ENCODE measurements at regions not wholly inside any gene's neighbourhood (a gene's known extent, or its start where the extent isn't known, plus 50 kb on each side); places are given as distances from the start of the nearest gene placed in this dataset.
A peak's percentile ranks its signal among the peaks of the same experiment; 100 is the strongest.

DNA sequence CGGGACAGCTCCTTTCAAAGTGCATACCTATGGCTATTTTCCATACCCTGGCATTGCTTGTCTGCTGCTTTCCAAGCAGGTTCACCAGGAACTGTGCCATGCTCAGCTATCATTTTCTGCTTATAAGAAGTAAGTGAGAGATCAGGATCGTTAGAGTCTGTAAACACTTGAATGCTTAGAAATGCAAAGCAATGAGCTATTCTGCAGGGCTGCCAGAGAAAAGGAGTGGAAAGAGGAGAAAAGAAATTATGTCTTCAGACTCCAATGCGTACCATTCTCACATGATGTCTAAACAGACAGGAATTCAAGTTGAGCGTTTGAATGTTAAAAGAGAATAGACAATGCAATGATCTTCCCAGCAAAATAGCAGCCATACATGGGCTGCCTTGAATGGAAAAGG, 245.5 kb upstream of the SLC7A11 start:
- no peak overlapping the region for H3K9ac ChIP-seq (ENCODE audit: insufficient read depth in 1 of 2, low read length in 2 of 2)
- DNase-seq (peak in 2 of 3 donors; percentile 70 to 72), ATAC-seq (ENCODE audit: insufficient read depth, low FRiP score) (no peak)
- peaks cover 0 to 17% (median 3%) of the 10 kb centered on the region in 5 donors for H3K4me1 ChIP-seq (ENCODE audit: control insufficient read depth in 5 of 5, insufficient read depth in 5 of 5, low read length in 5 of 5)
- no peaks in the 10 kb centered on the region for H3K36me3 ChIP-seq (ENCODE audit: control insufficient read depth in 4 of 4, insufficient read depth in 4 of 4, low read length in 4 of 4)
- no peak overlapping the region for H3K27ac ChIP-seq (ENCODE audit: low read depth in 1 of 2, low read length in 1 of 2)
- no peak overlapping the region for H3K4me3 ChIP-seq
- TF ChIP-seq, protein P1, sequence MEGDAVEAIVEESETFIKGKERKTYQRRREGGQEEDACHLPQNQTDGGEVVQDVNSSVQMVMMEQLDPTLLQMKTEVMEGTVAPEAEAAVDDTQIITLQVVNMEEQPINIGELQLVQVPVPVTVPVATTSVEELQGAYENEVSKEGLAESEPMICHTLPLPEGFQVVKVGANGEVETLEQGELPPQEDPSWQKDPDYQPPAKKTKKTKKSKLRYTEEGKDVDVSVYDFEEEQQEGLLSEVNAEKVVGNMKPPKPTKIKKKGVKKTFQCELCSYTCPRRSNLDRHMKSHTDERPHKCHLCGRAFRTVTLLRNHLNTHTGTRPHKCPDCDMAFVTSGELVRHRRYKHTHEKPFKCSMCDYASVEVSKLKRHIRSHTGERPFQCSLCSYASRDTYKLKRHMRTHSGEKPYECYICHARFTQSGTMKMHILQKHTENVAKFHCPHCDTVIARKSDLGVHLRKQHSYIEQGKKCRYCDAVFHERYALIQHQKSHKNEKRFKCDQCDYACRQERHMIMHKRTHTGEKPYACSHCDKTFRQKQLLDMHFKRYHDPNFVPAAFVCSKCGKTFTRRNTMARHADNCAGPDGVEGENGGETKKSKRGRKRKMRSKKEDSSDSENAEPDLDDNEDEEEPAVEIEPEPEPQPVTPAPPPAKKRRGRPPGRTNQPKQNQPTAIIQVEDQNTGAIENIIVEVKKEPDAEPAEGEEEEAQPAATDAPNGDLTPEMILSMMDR (IDR thresholded peaks at IDR 0.05; ENCODE audit: control extremely low read depth, extremely low read depth): no peak
- H3K9me3 ChIP-seq (ENCODE audit: control insufficient read depth in 4 of 4, insufficient read depth in 3 of 4, low read length in 3 of 4): no peaks in the 10 kb centered on the region
- 61 to 75% methylated on average over 4 of the region's 4 CpGs for WGBS, 2 donors
- no peaks in the 10 kb centered on the region for H3K27me3 ChIP-seq (ENCODE audit: control insufficient read depth in 3 of 3, insufficient read depth in 3 of 3, low read length in 2 of 3)

DNA sequence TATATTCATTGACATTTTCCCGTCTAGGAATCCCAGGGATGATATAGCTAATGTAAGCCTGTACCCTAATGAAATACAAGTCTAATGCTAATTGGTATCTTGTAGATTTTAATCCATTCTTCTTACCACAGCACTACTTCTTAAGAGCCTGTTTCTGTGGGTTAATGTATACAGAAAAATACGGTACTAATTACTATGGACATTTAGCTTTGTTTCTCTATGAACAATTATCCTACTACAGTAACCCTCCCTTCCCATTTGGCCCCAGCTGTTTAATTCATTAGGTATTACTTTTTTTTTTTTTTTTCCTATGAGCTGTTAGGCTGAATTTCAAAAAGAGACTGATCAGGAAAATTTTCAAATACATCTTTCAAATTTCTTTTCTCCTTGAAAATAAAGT, 245.1 kb upstream of the SLC7A11 start:
- no peaks in the 10 kb centered on the region for H3K27me3 ChIP-seq (ENCODE audit: control insufficient read depth in 3 of 3, insufficient read depth in 3 of 3, low read length in 2 of 3)
- H3K4me1 ChIP-seq (ENCODE audit: control insufficient read depth in 5 of 5, insufficient read depth in 5 of 5, low read length in 5 of 5): peaks cover 0 to 17% (median 3%) of the 10 kb centered on the region in 5 donors
- TF ChIP-seq, protein P1 (IDR thresholded peaks at IDR 0.05; ENCODE audit: control extremely low read depth, extremely low read depth): no peak
- ATAC-seq (ENCODE audit: insufficient read depth, low FRiP score) (no peak), DNase-seq (peak in 2 of 3 donors; percentile 79 to 81)
- no peak overlapping the region for H3K4me3 ChIP-seq
- H3K36me3 ChIP-seq (ENCODE audit: control insufficient read depth in 4 of 4, insufficient read depth in 4 of 4, low read length in 4 of 4): no peaks in the 10 kb centered on the region
- H3K9me3 ChIP-seq (ENCODE audit: control insufficient read depth in 4 of 4, insufficient read depth in 3 of 4, low read length in 3 of 4): no peaks in the 10 kb centered on the region
- WGBS, 2 donors: 37 to 62% methylated on average over 2 of the region's 2 CpGs
- no peak overlapping the region for H3K27ac ChIP-seq (ENCODE audit: low read depth in 1 of 2, low read length in 1 of 2)
- H3K9ac ChIP-seq (ENCODE audit: insufficient read depth in 1 of 2, low read length in 2 of 2): no peak overlapping the region

GRCh38 chr4:138485498-138485897, 243.3 kb upstream of the SLC7A11 start:
- WGBS, 2 donors: 94 to 96% methylated on average over 3 of the region's 3 CpGs
- no peaks in the 10 kb centered on the region for H3K27me3 ChIP-seq (ENCODE audit: control insufficient read depth in 3 of 3, insufficient read depth in 3 of 3, low read length in 2 of 3)
- no peaks in the 10 kb centered on the region for H3K9me3 ChIP-seq (ENCODE audit: control insufficient read depth in 4 of 4, insufficient read depth in 3 of 4, low read length in 3 of 4)
- TF ChIP-seq, protein P1 (IDR thresholded peaks at IDR 0.05; ENCODE audit: control extremely low read depth, extremely low read depth): no peak
- no peaks in the 10 kb centered on the region for H3K36me3 ChIP-seq (ENCODE audit: control insufficient read depth in 4 of 4, insufficient read depth in 4 of 4, low read length in 4 of 4)
- ATAC-seq (ENCODE audit: insufficient read depth, low FRiP score) (no peak), DNase-seq (no peak)
- no peak overlapping the region for H3K9ac ChIP-seq (ENCODE audit: insufficient read depth in 1 of 2, low read length in 2 of 2)
- H3K4me1 ChIP-seq (ENCODE audit: control insufficient read depth in 5 of 5, insufficient read depth in 5 of 5, low read length in 5 of 5): peaks cover 0 to 17% (median 3%) of the 10 kb centered on the region in 5 donors
- no peak overlapping the region for H3K27ac ChIP-seq (ENCODE audit: low read depth in 1 of 2, low read length in 1 of 2)
- no peak overlapping the region for H3K4me3 ChIP-seq

GRCh38 chr4:138475116-138475515, 233.0 kb upstream of the SLC7A11 start:
- no peaks in the 10 kb centered on the region for H3K27me3 ChIP-seq (ENCODE audit: control insufficient read depth in 3 of 3, insufficient read depth in 3 of 3, low read length in 2 of 3)
- 89 to 97% methylated on average over 1 of the region's 1 CpG for WGBS, 2 donors
- no peaks in the 10 kb centered on the region for H3K36me3 ChIP-seq (ENCODE audit: control insufficient read depth in 4 of 4, insufficient read depth in 4 of 4, low read length in 4 of 4)
- ATAC-seq (ENCODE audit: insufficient read depth, low FRiP score) (no peak), DNase-seq (no peak)
- no peak overlapping the region for H3K4me3 ChIP-seq
- H3K9ac ChIP-seq (ENCODE audit: insufficient read depth in 1 of 2, low read length in 2 of 2): no peak overlapping the region
- H3K4me1 ChIP-seq (ENCODE audit: control insufficient read depth in 5 of 5, insufficient read depth in 5 of 5, low read length in 5 of 5): no peaks in the 10 kb centered on the region
- TF ChIP-seq, protein P1 (IDR thresholded peaks at IDR 0.05; ENCODE audit: control extremely low read depth, extremely low read depth): no peak
- H3K27ac ChIP-seq (ENCODE audit: low read depth in 1 of 2, low read length in 1 of 2): no peak overlapping the region
- H3K9me3 ChIP-seq (ENCODE audit: control insufficient read depth in 4 of 4, insufficient read depth in 3 of 4, low read length in 3 of 4): peaks cover 0 to 3% (median 0%) of the 10 kb centered on the region in 4 donors
